GM18907 (cell line): ENCODE measurements at regions not wholly inside any gene's neighbourhood (a gene's known extent, or its start where the extent isn't known, plus 50 kb on each side); places are given as distances from the start of the nearest gene placed in this dataset.

Experiments used
- ATAC-seq: cut with Tn5 transposase; IDR thresholded peaks from one replicate; pipeline ENCODE4 v1.9.1; 2021; ENCODE audit warnings: mild to moderate bottlenecking, moderate library complexity; ENCODE audit not compliant: unreplicated experiment

- no peak for ATAC-seq
These were observed 249.0 kb upstream of the VCX3A start for GRCh38 chrX:6783912-6784311.

- no peak for ATAC-seq
These were observed 247.9 kb upstream of the VCX3A start for GRCh38 chrX:6782831-6783230.

GRCh38 chrX:6778544-6779503 lies 243.9 kb upstream of the VCX3A start:
- no peak for ATAC-seq

- ATAC-seq: no peak
These were observed 242.5 kb upstream of the VCX3A start for GRCh38 chrX:6777238-6778002.

- ATAC-seq: no peak
These were observed 236.0 kb upstream of the VCX3A start for GRCh38 chrX:6770936-6771335.

- ATAC-seq: no peak
These were observed 234.0 kb upstream of the VCX3A start for GRCh38 chrX:6768881-6769280.

- ATAC-seq: no peak
These were observed 226.3 kb upstream of the VCX3A start for GRCh38 chrX:6761251-6761650.

- no peak for ATAC-seq
These were observed 224.9 kb upstream of the VCX3A start for GRCh38 chrX:6759655-6760375.

GRCh38 chrX:6758234-6758633 lies 223.3 kb upstream of the VCX3A start:
- no peak for ATAC-seq

- ATAC-seq: no peak
These were observed 222.7 kb upstream of the VCX3A start for GRCh38 chrX:6757631-6758030.

- no peak for ATAC-seq
These were observed 213.7 kb upstream of the VCX3A start for GRCh38 chrX:6748595-6748994.

- peak; percentile 98 for ATAC-seq
These were observed 203.9 kb upstream of the VCX3A start for GRCh38 chrX:6738518-6739470.

- ATAC-seq: no peak
These were observed 200.1 kb upstream of the VCX3A start for GRCh38 chrX:6734844-6735634.

- peak; percentile 78 for ATAC-seq
These were observed 197.2 kb upstream of the VCX3A start for GRCh38 chrX:6732101-6732500.

GRCh38 chrX:6729626-6730025 lies 194.7 kb upstream of the VCX3A start:
- no peak for ATAC-seq

GRCh38 chrX:6718766-6719165 lies 183.8 kb upstream of the VCX3A start:
- peak; percentile 73 for ATAC-seq

- no peak for ATAC-seq
These were observed 173.9 kb upstream of the VCX3A start for GRCh38 chrX:6708676-6709380.

GRCh38 chrX:6708041-6708440 lies 173.1 kb upstream of the VCX3A start:
- no peak for ATAC-seq

GRCh38 chrX:6707497-6707896 lies 172.6 kb upstream of the VCX3A start:
- ATAC-seq: no peak
